C1 segment of cervical spinal cord (tissue), 14 donors: ENCODE measurements at regions not wholly inside any gene's neighbourhood (a gene's known extent, or its start where the extent isn't known, plus 50 kb on each side); places are given as distances from the start of the nearest gene placed in this dataset.
"Not testable (repeated sequence)": the region's sequence is repeated elsewhere in the genome, so short reads cannot be mapped to it uniquely, and the experiment has no call there.

Source experiments
- DNase-seq, 14 donors: peaks; one replicate each; lab custom pipeline; 2025; lab: John Stamatoyannopoulos, UW

DNA sequence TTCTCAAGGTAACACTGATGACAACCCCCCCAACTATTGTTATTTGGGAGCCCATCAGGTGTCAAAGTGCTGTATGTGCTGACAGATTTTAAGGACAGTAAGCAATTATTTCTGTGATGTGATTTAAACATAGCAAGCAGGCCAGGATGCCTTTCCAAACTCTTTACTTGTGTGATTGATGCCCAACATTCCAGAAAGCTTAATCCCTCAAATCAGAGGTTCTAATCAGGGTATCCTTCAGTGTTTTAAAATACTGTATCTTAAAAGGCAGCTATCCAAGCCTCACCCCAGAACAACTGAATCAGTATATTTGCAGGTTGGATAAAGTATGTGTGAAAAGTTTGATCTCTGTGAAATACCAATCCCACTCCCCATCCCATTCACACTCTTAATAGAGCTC is 119.7 kb downstream of the GASK1B start:
- DNase-seq: no peak

GRCh38 chr4:158051401-158052235 is 121.2 kb downstream of the GASK1B start:
- no peak for DNase-seq

- no peak for DNase-seq
Observed at GRCh38 chr4:158050942-158051341, 121.9 kb downstream of the GASK1B start.

DNA sequence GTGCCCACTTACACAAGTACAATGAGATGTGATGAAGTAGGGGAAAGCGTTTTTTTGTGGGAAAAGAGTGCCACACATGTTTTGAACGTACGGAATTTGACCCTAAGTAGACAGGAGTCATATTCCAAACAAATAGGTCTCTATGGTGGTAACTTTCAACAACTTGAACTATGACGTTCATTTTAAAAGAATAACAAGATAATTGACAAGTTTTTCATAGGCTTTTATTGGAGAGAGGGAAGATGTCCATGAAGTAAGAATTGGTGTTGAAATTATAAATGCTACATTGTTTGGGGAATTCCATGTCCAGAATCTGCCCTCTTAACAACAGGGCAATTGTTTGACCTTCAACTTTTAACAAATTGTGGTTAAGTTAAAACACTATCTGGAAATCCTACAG is 126.5 kb downstream of the GASK1B start:
- DNase-seq: no peak

DNA sequence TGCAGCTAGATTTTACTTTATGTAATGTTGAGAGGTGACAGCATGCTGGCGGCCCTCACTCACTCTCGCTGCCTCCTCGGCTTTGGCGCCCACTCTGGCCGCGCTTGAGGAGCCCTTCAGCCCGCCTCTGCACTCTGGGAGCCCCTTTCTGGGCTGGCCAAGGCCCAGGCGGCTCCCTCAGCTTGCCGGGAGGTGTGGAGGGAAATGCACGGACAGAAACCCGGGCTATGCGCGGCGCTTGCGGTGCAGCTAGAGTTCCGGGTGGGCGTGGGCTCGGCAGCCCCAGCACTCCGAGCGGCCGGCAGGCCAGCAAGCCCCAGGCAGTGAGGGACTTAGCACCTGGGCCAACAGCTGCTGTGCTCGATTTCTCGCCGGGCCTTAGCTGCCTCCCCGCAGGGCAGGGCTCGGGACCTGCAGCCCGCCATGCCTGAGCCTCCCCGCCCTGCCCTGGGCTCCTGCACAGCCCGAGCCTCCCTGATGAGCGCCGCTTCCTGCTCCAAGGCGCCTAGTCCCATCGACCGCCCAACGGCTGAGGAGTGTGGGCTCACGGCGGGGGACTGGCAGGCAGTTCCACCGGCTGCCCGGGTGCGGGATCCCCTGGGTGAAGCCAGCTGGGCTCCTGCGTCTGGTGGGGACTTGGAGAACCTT is 128.7 kb downstream of the GASK1B start:
- no peak for DNase-seq

- no peak for DNase-seq
Observed at GRCh38 chr4:158042591-158043030, 130.2 kb downstream of the GASK1B start.

DNA sequence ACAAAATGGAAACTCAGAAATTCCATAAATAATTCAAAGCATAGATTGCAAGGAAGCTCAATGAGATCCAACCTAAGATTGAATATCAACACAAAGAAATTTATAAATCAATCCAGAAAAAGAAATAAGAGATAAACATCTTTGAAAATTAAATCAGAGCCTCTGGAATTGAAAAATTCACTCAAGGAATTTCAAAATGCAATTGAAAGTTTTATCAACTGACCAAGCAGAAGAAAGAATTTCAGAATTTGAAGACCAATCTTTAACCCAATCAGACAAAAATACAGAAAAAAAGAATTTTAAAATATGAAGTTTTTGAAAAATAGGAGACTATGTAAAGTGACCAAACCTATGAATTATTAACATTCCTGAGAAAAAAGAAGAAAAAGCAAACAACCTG is 134.1 kb downstream of the GASK1B start:
- no peak for DNase-seq

GRCh38 chr4:158036998-158037397 is 135.8 kb downstream of the GASK1B start:
- DNase-seq: no peak

DNA sequence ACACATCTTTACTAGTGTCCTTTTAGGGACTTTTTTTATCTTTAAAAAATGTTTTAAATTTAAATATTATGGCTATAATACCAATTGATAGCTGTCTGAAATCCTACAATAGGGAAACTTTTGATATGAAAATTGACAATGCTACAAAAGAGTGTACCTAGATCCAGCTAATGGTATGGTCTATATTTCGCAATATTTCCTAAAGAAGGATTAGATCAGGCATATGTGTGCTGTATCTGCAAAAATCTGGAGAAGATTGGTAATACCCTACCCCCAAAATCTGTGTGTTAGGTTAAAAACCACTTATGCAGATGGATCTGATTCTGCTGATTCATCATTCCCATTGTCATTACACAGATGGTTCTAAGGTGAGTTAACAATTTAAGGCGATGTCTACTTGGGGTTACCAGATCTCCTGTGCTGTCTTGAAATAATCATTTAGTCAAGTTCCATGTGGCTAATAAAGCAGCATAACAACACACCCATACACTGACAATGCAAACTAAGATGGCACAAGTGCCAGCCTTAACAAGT is 137.1 kb downstream of the GASK1B start:
- no peak for DNase-seq

GRCh38 chr4:158033416-158034120 is 139.3 kb downstream of the GASK1B start:
- no peak for DNase-seq

- DNase-seq: no peak
Observed at GRCh38 chr4:158032733-158033415, 140.0 kb downstream of the GASK1B start.

- not testable (repeated sequence) for DNase-seq
Observed at GRCh38 chr4:158028381-158028780, 144.4 kb downstream of the GASK1B start.

DNA sequence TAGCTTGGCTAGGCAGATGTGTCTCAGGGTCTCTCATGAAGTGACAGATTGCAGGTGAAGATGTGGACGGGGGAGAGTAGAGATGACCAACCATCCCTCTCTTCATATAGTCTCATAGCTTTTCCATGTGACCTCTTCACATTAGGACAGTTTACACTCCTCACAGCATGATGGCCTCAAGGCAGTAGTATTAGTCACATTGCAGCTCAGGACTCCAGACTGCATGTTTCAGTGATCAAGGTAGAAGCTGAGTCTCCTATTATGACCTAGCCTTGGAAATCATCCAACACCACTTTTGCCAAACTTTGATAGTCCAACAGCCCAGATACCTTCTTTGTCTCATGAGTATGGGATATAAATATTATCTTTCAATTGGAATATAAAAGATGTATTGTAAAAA is 147.7 kb downstream of the GASK1B start:
- no peak for DNase-seq

GRCh38 chr4:158020734-158021346 is 152.0 kb downstream of the GASK1B start:
- DNase-seq: no peak

DNA sequence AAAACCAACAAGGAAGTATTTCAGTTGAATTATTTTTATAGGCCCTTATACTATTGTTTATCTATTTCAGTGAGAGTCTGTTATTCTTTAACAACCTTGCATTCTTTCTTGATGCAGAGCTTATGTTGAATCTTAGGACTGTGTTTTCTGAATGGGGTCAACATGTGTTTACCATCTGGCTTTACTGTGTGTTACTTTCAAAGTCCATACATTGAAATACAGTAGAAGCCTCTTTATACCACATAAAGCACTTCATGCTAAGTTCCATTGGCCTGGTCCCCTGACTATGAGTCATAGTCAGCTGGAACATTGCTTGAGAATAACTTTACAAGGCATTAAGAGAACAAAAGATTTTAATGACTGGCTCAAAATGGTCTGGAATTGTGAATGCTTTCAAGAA is 152.6 kb downstream of the GASK1B start:
- DNase-seq: no peak

GRCh38 chr4:158018831-158019230 is 154.0 kb downstream of the GASK1B start:
- DNase-seq: no peak

- DNase-seq: no peak
Observed at GRCh38 chr4:158018221-158018830, 154.5 kb downstream of the GASK1B start.

DNA sequence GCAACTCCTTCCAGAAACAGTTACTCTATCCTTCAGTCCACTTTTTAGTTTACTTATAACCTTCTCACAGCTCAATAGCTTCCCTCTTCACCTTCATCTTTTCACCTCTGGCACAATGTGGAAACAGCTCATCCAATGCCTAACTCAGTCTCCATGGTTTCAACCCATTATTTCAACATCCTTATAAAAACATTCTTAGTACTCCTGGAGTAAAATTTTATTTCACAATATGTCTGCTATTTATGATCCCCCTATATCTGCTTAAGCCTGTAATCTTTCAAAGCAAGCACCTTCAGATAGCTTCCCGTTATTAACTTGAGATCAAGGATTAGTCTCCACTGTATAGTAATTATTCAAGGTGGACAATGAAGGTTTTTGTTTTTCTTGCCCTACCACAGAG is 156.3 kb downstream of the GASK1B start:
- no peak for DNase-seq

DNA sequence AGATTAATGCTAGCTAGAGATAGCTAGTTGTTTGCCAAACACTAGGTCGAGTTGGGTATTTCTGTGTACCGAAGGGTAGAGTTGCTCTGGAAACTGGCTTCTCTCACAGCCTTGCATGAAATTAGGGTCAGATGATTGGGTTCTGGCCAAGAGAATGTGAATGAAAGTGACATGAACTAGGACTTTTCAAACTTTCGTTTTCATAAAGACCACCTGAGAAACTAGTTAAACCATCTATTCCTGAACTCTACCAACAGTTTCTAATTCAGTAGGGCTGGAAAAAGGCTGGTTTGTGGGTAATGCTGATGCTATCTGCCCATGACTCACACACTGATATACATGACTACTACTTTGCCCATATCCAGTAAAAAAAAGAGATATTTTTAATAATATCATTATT is 157.6 kb downstream of the GASK1B start:
- DNase-seq: no peak

GRCh38 chr4:158013858-158014257 is 159.0 kb downstream of the GASK1B start:
- no peak for DNase-seq

- no peak for DNase-seq
Observed at GRCh38 chr4:158010361-158010760, 162.5 kb downstream of the GASK1B start.
